ENCODE measurements at regions not wholly inside any gene's neighbourhood (a gene's known extent, or its start where the extent isn't known, plus 50 kb on each side); places are given as distances from the start of the nearest gene placed in this dataset.

DNA sequence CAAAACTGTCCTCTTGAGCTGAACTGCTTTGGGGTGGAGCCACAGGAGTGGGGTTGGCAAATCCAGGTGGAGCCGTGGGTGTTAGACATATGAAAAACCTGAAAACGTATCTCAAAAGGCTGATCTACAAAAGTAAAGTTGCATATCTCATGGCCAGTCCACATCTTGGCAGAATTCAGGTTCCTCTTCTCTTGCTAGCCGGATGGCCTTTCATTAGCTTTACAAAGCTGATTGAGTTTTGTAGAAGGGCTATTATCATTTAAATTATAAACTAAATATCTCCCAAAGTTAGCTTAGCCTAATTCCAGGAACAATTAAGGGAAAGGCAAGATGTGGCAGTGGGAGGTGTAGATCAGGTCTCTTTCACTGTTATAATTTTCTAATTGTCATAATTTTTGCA is 1427.7 kb downstream of the EFNB2 start:
- TF ChIP-seq, protein P1, sequence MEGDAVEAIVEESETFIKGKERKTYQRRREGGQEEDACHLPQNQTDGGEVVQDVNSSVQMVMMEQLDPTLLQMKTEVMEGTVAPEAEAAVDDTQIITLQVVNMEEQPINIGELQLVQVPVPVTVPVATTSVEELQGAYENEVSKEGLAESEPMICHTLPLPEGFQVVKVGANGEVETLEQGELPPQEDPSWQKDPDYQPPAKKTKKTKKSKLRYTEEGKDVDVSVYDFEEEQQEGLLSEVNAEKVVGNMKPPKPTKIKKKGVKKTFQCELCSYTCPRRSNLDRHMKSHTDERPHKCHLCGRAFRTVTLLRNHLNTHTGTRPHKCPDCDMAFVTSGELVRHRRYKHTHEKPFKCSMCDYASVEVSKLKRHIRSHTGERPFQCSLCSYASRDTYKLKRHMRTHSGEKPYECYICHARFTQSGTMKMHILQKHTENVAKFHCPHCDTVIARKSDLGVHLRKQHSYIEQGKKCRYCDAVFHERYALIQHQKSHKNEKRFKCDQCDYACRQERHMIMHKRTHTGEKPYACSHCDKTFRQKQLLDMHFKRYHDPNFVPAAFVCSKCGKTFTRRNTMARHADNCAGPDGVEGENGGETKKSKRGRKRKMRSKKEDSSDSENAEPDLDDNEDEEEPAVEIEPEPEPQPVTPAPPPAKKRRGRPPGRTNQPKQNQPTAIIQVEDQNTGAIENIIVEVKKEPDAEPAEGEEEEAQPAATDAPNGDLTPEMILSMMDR (IDR thresholded peaks at IDR 0.05) = no peak
- TF ChIP-seq POLR2AphosphoS5 (IDR thresholded peaks at IDR 0.05) (no peak), POLR2A (IDR thresholded peaks at IDR 0.05) (no peak)

All from breast epithelium (tissue), 3 donors.